GM21447 (cell line): ENCODE measurements at regions not wholly inside any gene's neighbourhood (a gene's known extent, or its start where the extent isn't known, plus 50 kb on each side); places are given as distances from the start of the nearest gene placed in this dataset.
"Not testable (repeated sequence)": the region's sequence is repeated elsewhere in the genome, so short reads cannot be mapped to it uniquely, and the experiment has no call there.

Experiments used
- ATAC-seq: cut with Tn5 transposase; IDR thresholded peaks from one replicate; pipeline ENCODE4 v1.9.1; 2021; ENCODE audit not compliant: unreplicated experiment

DNA sequence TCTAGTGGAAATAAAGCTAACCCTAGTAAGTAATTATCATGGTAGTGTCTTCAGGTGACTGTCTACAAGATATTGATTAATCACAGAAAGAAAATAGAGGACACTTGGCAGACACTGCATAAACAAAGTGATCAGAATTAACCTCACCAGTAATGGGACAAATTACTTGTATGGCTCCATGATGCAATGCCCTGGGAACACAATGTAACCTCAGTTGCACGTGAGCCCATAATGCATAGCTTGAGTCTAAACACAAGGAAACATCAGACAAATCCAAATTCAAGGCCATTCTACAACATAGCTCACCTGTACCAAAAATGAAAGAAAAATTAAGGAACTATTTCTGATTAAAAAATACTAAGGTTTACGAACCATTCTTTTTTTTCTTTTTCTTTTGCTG lies 92.4 kb upstream of the SSTR4 start:
- ATAC-seq, result no peak

GRCh38 chr20:22944062-22944461 lies 91.0 kb upstream of the SSTR4 start:
- ATAC-seq, result no peak

- no peak for ATAC-seq
Observed at GRCh38 chr20:22944936-22945335, 90.2 kb upstream of the SSTR4 start.

- no peak for ATAC-seq
Observed at GRCh38 chr20:22946596-22946995, 88.5 kb upstream of the SSTR4 start.

DNA sequence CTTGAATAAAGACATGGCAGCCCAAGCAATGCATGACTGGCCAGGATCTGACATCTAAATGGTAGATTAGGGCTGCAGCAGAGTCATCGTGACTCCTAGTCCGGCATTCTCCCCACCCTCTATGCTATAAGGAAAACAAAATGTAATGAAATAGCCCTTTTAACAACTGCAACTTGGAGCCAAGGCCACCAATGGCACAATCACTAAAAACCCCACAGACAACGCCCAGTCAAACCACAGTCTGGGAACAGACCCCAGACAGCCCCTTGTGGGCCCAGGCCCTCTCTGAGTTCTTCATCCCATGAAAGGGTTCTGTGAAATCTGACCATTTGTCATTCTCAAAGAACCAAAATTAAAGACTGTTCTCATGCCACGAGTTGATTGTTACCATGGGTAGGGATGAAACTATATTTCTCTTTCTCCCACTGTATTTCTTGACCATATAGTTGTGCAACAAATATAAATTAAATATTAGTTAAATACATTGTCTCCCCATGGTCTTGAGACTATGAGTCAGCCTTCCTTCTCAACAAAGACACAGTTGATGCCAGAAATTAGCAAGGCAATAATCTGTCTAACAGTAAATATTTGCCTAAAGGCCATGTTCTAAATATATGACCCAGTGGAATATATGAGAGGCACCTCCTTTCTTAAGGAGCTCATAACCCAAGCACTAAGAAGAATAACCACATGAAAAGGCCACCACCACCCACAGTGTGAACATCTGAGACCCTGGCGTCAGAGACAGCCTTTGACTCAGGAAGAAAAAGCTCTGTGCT lies 85.6 kb upstream of the SSTR4 start:
- no peak for ATAC-seq

DNA sequence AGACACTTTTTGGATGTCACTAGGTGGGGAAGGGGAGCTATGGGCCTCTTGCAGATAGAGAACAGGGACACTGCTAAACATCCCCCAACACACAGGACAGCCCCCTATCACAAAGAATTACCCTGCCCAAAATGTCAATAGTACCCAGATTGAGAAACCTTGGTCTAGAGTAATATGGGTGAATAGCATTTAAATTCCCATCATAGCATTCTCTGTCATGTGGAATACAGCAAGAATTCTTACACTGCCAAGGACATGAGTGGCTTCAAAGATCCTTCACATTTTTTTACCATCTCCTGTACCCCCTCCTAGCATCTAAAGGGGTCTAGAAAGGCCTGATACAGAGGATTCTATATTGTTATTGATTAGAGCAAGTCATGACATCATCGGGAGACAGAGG lies 83.1 kb upstream of the SSTR4 start:
- no peak for ATAC-seq

GRCh38 chr20:22954661-22955060 lies 80.5 kb upstream of the SSTR4 start:
- no peak for ATAC-seq

DNA sequence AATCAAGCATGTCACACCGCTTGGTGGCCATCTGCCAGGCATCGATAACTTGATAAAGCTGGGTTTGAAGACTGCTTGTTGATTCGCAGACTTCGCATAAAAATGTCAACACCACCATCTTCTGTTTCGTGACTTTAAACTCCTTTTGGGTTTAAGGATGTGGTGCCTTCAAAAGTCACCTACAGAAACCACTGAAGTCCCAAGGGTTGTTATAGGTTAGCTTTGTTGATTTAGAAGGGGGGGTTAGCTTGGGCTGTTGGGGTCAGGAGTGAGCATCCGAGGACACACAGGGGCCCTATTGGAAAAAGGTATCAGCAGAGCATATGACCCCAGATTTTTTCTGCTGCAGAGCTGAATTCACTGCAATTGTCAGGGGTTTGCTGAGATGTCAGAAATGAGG lies 76.7 kb upstream of the SSTR4 start:
- no peak for ATAC-seq

DNA sequence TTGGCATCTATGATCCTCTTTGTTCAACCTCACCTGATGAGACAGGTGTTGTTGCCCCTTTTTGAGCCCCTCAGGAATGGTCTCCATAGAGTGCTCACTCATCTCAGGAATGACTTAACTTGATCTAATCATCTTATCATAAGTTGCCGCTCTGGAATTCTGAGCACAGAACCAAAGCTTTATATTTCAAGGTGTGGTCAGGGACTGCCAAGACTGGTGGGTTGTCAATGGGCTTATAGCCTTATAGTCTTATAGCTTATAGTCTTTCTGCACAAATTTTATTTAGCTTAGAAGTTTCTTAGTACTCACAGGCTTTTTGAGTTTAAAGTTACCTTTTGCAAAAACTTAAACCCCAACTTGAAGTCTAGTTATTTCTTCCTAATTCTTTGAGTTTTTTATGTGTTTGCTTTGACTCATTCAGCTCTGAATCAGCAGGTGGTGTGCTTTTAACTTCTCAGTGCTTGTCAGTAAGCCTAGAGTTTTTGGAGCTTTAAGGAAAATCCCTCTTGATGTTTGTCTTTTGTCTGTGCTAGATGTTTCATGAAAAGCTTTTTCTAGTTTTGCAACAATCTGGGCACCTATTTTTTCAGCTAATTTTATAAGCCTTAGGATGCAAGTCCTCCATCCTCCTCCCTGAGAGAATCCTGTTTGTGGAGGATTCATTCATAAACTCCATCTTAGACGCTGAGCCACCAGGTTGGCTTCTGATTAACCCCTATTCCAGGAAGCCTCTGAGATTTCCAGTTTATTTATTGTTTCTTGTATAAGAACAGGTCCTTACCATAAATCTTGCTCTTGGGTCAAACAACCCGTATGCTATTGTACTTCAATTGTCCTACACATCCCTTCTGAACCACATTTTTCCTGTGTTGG lies 72.3 kb upstream of the SSTR4 start:
- no peak for ATAC-seq

DNA sequence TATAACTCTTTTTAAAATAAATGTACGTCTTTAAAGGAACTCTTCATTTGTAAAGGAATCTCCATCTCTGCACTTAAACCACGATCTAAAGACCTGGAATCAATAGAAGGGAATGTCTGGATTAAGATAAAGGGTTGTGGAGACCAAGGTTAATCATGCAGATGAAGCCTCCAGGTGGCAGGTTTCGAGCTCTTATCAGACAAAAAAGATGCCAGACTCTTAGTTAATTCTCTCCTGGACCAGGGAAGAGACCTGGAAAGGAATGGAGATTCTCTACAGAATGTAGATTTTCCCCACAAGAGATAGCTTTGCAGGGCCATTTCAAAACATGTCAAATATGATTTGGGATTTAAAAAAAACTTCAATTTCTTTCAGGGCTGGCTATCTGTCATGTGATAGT lies 71.5 kb upstream of the SSTR4 start:
- ATAC-seq, result no peak

GRCh38 chr20:22966787-22967464 lies 68.2 kb upstream of the SSTR4 start:
- ATAC-seq, result no peak

DNA sequence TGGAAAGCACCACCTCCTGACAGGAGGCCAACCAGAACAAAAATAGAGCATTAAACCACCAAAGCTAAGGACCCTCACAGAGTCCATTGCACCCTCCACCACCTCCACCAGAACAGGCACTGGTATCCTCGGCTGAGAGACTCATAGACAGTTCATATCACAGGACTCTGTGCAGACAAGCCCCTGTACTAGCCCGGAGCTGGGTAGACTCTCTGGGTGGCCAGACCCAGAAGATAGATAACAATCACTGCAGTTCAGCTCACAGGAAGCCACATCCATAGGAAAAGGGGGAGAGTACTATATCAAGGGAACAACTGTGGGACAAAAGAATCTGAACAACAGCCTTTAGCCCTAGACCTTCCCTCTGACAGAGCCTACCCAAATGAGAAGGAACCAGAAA lies 67.4 kb upstream of the SSTR4 start:
- not testable (repeated sequence) for ATAC-seq

- not testable (repeated sequence) for ATAC-seq
Observed at GRCh38 chr20:22969031-22969430, 66.1 kb upstream of the SSTR4 start.

DNA sequence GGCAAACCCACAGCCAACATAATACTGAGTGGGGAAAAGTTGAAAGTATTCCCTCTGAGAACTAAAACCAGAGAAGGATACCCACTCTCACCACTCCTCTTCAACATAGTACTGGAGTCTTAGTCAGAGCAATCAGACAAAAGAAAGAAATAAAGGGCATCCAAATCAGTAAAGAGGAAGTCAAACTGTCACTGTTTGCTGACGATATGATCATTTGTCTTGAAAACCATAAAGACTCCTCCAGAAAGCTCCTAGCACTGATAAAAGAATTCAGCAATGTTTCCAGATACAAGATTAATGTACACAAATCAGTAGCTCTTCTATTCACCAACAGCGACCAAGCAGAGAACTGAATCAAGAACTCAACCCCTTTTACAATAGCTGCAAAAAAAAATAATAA lies 64.0 kb upstream of the SSTR4 start:
- ATAC-seq, result not testable (repeated sequence)

DNA sequence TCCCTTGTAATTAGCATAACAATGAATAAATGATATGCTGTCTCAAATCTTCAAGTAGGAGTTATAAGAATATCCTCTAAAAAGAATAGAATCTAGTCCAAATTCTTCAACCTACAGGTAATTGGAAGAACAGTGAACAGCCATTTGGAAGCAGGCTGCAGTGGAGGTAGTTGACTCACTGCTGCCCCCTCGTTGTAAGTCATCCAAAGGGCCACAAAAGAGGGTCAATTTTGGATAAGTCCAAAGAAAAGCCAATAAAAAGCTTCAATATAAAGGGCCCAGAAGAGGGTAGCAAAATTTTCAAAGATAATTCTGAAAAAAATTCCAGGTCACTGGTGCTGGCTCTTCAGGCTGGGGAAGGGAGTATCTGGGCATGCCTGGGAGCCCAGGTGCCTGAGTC lies 60.8 kb upstream of the SSTR4 start:
- no peak for ATAC-seq

DNA sequence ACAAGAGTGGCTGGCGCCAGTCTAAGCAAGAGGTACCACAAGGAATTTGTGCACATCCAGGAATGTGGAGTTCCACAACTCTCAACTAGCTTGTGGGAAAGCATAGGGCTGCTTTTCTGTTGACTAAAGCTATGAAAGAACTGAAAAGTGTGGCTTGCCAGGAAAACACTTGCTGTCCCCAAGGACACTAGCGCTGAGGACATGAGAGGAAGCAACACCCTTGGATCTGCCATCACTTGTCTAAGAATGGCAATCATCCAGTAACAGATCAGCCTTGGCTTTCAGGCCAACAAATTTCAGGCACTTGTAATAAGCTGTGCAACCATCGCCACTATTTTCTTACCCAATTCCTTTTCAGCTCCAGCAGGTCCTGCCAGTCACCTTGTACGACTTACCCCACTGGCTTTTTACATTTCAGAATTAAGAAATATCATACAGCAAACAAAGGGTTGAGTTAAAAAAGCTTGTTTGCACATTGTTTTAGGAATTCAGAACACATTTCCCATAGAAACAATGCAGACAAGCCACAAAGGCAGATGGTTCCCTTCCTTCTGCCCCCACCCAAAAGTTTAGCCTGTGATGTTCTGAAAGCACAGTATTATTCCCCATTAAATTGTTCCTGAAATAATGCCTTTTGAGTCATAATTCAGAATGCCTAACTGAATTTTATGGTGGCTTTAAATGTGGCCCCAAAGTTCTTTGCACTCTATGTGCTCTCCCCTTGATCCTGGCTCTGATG lies 57.9 kb upstream of the SSTR4 start:
- ATAC-seq, result no peak

- no peak for ATAC-seq
Observed at GRCh38 chr20:22984008-22984407, 51.1 kb upstream of the SSTR4 start.

DNA sequence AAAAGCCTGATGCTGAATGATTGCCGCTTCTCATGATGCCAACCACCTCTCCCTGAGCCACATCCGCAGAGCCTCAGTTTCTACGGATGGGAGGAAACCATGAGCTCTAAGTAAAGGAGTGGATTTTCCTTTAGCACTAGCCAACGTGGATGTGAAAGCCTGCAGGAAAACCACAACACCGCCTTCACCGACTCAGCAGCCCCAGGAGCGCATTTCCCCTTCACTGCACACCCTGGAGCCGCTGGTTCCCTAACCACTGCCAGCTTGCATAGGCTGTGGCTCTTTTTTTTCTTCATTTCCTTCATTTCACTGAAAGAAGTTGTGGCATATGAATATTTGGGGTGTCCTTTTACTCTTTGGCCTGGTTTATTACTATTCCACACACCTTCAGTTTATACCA lies 50.5 kb upstream of the SSTR4 start:
- ATAC-seq, result no peak

- no peak for ATAC-seq
Observed at GRCh38 chr20:22985239-22985778, 49.8 kb upstream of the SSTR4 start.
